HEK293 (cell line): ENCODE measurements at regions not wholly inside any gene's neighbourhood (a gene's known extent, or its start where the extent isn't known, plus 50 kb on each side); places are given as distances from the start of the nearest gene placed in this dataset.

Source experiments
- CTCF ChIA-PET: fragments of 350-600 bp; formaldehyde crosslinking; extraction: SDS; loops from one replicate; lab custom pipeline; 2021; ENCODE audit warnings: antibody characterized with exemption; lab: Yijun Ruan, JAX
- POLR2A ChIA-PET: fragments of 300-600 bp; formaldehyde crosslinking; extraction: SDS; loops from one replicate; lab custom pipeline; 2020; ENCODE audit warnings: antibody characterized with exemption, inconsistent platforms; lab: Yijun Ruan, JAX
- H3K27ac ChIP-seq: fragments of 200-500 bp; sonication (Bioruptor generic); 2 replicates; pipeline ENCODE4 v1.5.1; 2014; ENCODE audit warnings: low read depth, low read length, control low read depth, inconsistent platforms; ENCODE audit errors: extremely low read depth
- H3K36me3 ChIP-seq, 2 experiments: fragments of 200-500 bp in 1 of 2; sonication (Bioruptor generic) in 1 of 2; 1 replicate in 1 of 2; 2 replicates in 1 of 2; pipeline ENCODE4 v1.5.1; 2014 to 2017; ENCODE audit warnings: inconsistent platforms in 2 of 2, low read length in 2 of 2; ENCODE audit not compliant: control insufficient read depth in 2 of 2, insufficient read depth in 1 of 2
- H3K4me1 ChIP-seq: fragments of 200-500 bp; sonication (Bioruptor generic); 2 replicates; pipeline ENCODE4 v1.5.1; 2014; ENCODE audit warnings: mild to moderate bottlenecking, low read length, inconsistent platforms; ENCODE audit not compliant: control insufficient read depth, insufficient read depth
- H3K4me3 ChIP-seq: 2 replicates; pipeline ENCODE4 v1.5.1; 2011; ENCODE audit warnings: low read depth, mild to moderate bottlenecking, control low read depth, low read length, moderate library complexity
- H3K9me3 ChIP-seq: fragments of 200-500 bp; sonication (Bioruptor generic); 2 replicates; pipeline ENCODE4 v1.5.1; 2014; ENCODE audit warnings: low read depth, low read length, inconsistent platforms; ENCODE audit not compliant: control insufficient read depth, insufficient read depth
- BCL11B ChIP-seq: fragments of 450-650 bp; formaldehyde crosslinking; IDR thresholded peaks from 2 replicates; pipeline ENCODE4 v1.5.1; 2016; ENCODE audit warnings: low read depth, missing biosample characterization, missing genetic modification characterization
- BCL6B ChIP-seq: fragments of 450-650 bp; formaldehyde crosslinking; IDR thresholded peaks from 2 replicates; pipeline ENCODE4 v1.5.1; 2017; ENCODE audit warnings: missing biosample characterization, missing genetic modification characterization
- GLI4 ChIP-seq: fragments of 450-650 bp; formaldehyde crosslinking; IDR thresholded peaks from 2 replicates; pipeline ENCODE4 v1.5.1; 2016; ENCODE audit warnings: missing biosample characterization, missing genetic modification characterization
- MYNN ChIP-seq: fragments of 450-650 bp; formaldehyde crosslinking; IDR thresholded peaks from 2 replicates; pipeline ENCODE4 v1.5.1; 2016; ENCODE audit warnings: missing biosample characterization, missing genetic modification characterization, borderline replicate concordance
- PRDM1 ChIP-seq: fragments of 450-650 bp; formaldehyde crosslinking; IDR thresholded peaks from 2 replicates; pipeline ENCODE4; 2016; ENCODE audit warnings: missing biosample characterization, missing genetic modification characterization
- ZFP41 ChIP-seq: fragments of 450-650 bp; formaldehyde crosslinking; IDR thresholded peaks from 2 replicates; pipeline ENCODE4 v1.5.1; 2016; ENCODE audit warnings: missing biosample characterization, missing genetic modification characterization, borderline replicate concordance
- ZNF16 ChIP-seq: fragments of 450-650 bp; formaldehyde crosslinking; IDR thresholded peaks from 2 replicates; pipeline ENCODE4 v1.5.1; 2016; ENCODE audit warnings: low read depth, missing biosample characterization, missing genetic modification characterization
- ZNF23 ChIP-seq: fragments of 450-650 bp; formaldehyde crosslinking; IDR thresholded peaks from 2 replicates; pipeline ENCODE4 v1.5.1; 2016; ENCODE audit warnings: missing biosample characterization, missing genetic modification characterization, borderline replicate concordance
- ZNF280C ChIP-seq: fragments of 450-650 bp; formaldehyde crosslinking; IDR thresholded peaks from 2 replicates; pipeline ENCODE4 v1.5.1; 2016; ENCODE audit warnings: missing biosample characterization, missing genetic modification characterization
- ZNF302 ChIP-seq: fragments of 450-650 bp; formaldehyde crosslinking; IDR thresholded peaks from 2 replicates; pipeline ENCODE4 v1.5.1; 2016; ENCODE audit warnings: missing biosample characterization, missing genetic modification characterization, low read depth
- ZNF324 ChIP-seq: fragments of 450-650 bp; formaldehyde crosslinking; IDR thresholded peaks from 2 replicates; pipeline ENCODE4 v1.5.1; 2016; ENCODE audit warnings: missing biosample characterization, missing genetic modification characterization
- ZNF394 ChIP-seq: fragments of 450-650 bp; formaldehyde crosslinking; IDR thresholded peaks from 2 replicates; pipeline ENCODE4 v1.5.1; 2016; ENCODE audit warnings: missing biosample characterization, missing genetic modification characterization, mild to moderate bottlenecking, moderate library complexity, borderline replicate concordance
- ZNF521 ChIP-seq: fragments of 450-650 bp; formaldehyde crosslinking; IDR thresholded peaks from 2 replicates; pipeline ENCODE4 v1.5.1; 2017; ENCODE audit warnings: missing biosample characterization, mild to moderate bottlenecking, missing genetic modification characterization
- ZNF544 ChIP-seq: fragments of 450-650 bp; formaldehyde crosslinking; IDR thresholded peaks from 2 replicates; pipeline ENCODE4 v1.5.0; 2017; ENCODE audit warnings: missing biosample characterization, missing genetic modification characterization
- ZNF585B ChIP-seq: fragments of 450-650 bp; formaldehyde crosslinking; IDR thresholded peaks from 2 replicates; pipeline ENCODE4 v1.5.1; 2016; ENCODE audit warnings: missing biosample characterization, missing genetic modification characterization
- ZNF629 ChIP-seq: fragments of 450-650 bp; formaldehyde crosslinking; IDR thresholded peaks from 2 replicates; pipeline ENCODE4 v1.5.1; 2017; ENCODE audit warnings: missing biosample characterization, missing genetic modification characterization
- ZNF768 ChIP-seq: fragments of 450-650 bp; formaldehyde crosslinking; IDR thresholded peaks from 2 replicates; pipeline ENCODE4 v1.5.1; 2018; ENCODE audit warnings: missing biosample characterization, mild to moderate bottlenecking, missing genetic modification characterization
- ZSCAN23 ChIP-seq: fragments of 450-650 bp; formaldehyde crosslinking; IDR thresholded peaks from 2 replicates; pipeline ENCODE4 v1.5.1; 2016; ENCODE audit warnings: missing biosample characterization, missing genetic modification characterization

DNA sequence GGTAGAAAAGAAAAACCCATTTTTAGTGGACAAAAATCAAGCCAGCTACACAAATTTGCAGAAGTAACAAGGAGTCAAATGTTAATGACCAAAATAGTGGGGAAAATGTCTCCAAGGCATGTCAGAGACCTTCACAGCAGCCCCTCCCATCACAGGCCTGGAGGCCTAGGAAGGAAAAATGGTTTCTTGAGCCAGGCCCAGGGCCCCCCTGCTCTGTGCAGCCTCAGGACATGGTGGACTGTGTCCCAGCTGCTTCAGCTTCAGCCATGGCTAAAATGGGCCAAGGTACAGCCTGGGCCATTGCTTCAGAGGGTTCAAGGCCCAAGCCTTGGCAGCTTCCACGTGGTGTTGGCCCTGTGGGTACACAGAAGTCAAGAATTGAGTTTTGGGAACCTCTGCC, 82.5 kb upstream of the CLVS2 start:
- POLR2A ChIA-PET: no interaction called here
- peak; percentile 77 for TF ChIP-seq ZNF585B (tag by site-specific recombination)
- no peak for TF ChIP-seq ZNF521
- Histone ChIP-seq H3K4me1 (no peaks in the 10 kb centered on the region), H3K9me3 (no peaks in the 10 kb centered on the region; the same call in 1 of the 2 replicates), H3K4me3 (no peak overlapping the region), H3K27ac (no peak overlapping the region), H3K36me3 (no peaks in the 10 kb centered on the region)
- CTCF ChIA-PET: no interaction called here

DNA sequence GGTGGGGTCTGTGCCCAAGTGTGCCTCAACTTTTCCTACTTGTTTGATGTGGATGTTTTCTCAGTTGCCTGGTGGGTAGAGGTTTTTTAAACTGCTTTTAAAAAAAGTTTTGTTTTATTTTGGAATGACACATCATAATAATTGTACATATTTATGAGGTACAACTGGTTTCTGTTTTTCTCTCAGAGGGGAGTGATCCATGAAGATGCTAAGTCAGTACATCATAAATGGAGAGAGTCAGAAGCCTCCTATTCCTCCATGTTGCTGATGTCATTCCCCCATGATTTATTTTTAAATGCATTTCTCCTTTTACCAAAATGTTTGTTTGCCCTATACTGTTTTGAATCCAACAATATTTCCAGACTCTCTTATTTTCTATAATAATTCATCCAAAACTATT, 77.3 kb upstream of the CLVS2 start:
- Histone ChIP-seq H3K27ac (no peak overlapping the region), H3K9me3 (no peaks in the 10 kb centered on the region; the same call in 1 of the 2 replicates), H3K4me3 (no peak overlapping the region), H3K4me1 (no peaks in the 10 kb centered on the region), H3K36me3 (no peaks in the 10 kb centered on the region)
- ChIA-PET POLR2A (no interaction called here), CTCF (interaction anchor here (1.4 kb wide), 1 partner anchor 427 kb away, joined by 4 read pairs; no protein-coding TSS in a partner anchor)
- no peak for TF ChIP-seq ZNF324 (tag by site-specific recombination)
- TF ChIP-seq ZFP41 (tag by site-specific recombination): no peak
- TF ChIP-seq ZNF16: no peak
- TF ChIP-seq ZNF302 (tag by site-specific recombination): no peak
- TF ChIP-seq MYNN (tag by site-specific recombination): no peak
- no peak for TF ChIP-seq ZNF629 (tag by site-specific recombination)
- TF ChIP-seq ZNF544 (tag by site-specific recombination): no peak
- TF ChIP-seq ZNF394 (tag by site-specific recombination): no peak
- TF ChIP-seq PRDM1 (tag by site-specific recombination): no peak
- no peak for TF ChIP-seq BCL11B (tag by site-specific recombination)
- TF ChIP-seq BCL6B (tag by site-specific recombination): no peak
- TF ChIP-seq GLI4 (tag by site-specific recombination): no peak
- TF ChIP-seq ZSCAN23 (tag by site-specific recombination): no peak
- no peak for TF ChIP-seq ZNF280C

DNA sequence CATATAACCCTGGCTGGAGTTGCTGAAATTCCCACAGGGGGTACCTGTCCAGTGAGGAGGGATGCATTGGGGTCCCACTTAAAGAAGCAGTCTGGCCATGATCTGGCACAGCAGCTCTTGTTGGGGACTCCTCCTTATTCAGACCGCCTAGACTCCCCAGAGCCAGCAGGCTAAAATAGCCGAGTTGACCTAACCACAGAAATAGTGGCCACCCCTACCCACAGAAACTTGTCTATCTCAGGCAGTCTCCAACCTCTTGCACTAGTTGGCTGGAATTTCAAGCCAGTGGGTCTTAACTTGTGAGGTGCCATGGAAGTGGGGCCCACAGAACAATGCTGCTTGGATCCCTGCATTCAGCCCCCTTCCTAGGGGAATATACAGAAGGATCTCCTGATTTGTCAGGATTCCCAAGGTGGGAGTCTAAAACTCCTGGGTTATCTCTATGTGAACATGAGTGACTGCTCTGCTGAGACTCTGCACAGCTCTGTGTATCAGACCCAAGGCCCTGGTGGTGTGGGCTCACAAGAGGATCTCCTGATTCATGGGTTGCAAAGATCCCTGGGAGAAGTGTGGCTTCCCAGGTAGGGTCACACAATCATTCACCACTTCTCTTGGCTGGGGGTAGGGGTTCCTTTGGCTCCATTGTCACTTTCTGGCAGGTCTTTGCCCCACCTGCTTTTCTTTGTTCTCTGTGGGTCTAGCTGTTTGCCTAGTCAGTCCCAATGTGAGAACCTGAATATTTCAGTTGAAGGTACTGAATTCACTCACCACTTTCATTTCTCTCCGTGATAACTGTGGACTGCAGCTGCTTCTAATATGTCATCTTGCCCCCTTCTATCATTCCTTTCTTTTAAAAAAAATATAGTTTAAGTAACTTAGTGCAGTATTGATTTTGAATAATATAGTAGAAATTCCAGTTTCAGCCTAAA, 65.5 kb upstream of the CLVS2 start:
- H3K4me1 ChIP-seq: no peaks in the 10 kb centered on the region
- no peak overlapping the region for H3K4me3 ChIP-seq
- ChIA-PET CTCF (no interaction called here), POLR2A (no interaction called here)
- no peaks in the 10 kb centered on the region for H3K9me3 ChIP-seq
- TF ChIP-seq ZNF23 (no peak), ZNF768 (tag by site-specific recombination) (no peak)
- no peak overlapping the region for H3K27ac ChIP-seq
- no peaks in the 10 kb centered on the region for H3K36me3 ChIP-seq
